ENCODE measurements at regions not wholly inside any gene's neighbourhood (a gene's known extent, or its start where the extent isn't known, plus 50 kb on each side); places are given as distances from the start of the nearest gene placed in this dataset.

DNA sequence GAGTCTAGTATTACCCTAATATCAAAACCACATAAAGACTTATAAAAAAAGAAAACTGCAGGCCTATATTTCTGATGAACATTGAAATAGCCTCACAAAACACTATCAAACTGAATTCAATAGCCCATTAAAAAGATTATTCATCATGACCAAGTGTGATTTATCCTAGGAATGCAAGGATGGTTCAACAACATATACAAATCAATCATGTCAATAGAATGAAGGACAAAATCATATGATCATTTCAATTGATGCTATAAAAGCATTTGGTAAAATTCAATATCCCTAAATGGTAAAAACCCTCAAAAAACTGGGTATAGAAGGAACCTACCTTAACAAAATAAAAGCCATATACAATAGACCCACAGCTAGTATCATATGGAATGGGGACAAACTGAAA, 797.9 kb upstream of the INTU start:
- Histone ChIP-seq H3K27ac (ENCODE audit: insufficient read depth, low read depth, low read length) (no peak overlapping the region), H3K4me2 (ENCODE audit: insufficient read depth, low read length) (no peak overlapping the region), H3K4me1 (ENCODE audit: control insufficient read depth, extremely low read depth, insufficient read depth, low read length) (no peaks in the 10 kb centered on the region), H3K9me1 (replicated peaks; ENCODE audit: control insufficient read depth, extremely low read depth, insufficient read depth, low read length) (no peaks in the 10 kb centered on the region), H3K79me2 (ENCODE audit: control insufficient read depth, insufficient read depth, low read length) (no peaks in the 10 kb centered on the region), H4K20me1 (replicated peaks; ENCODE audit: control insufficient read depth, extremely low read depth, insufficient read depth, low read length) (no peaks in the 10 kb centered on the region), H3K4me3 (replicated peaks in 1 of 3; ENCODE audit: insufficient read depth in 1 of 3, low read depth in 1 of 3, low read length in 3 of 3) (no peak overlapping the region), H3K36me3 (ENCODE audit: control insufficient read depth in 2 of 2, extremely low read depth in 1 of 2, insufficient read depth in 2 of 2, low read length in 2 of 2) (no peaks in the 10 kb centered on the region), H3K27me3 (ENCODE audit: control insufficient read depth in 2 of 2, insufficient read depth in 2 of 2, low read length in 2 of 2) (no peaks in the 10 kb centered on the region), H2AFZ (ENCODE audit: low read depth, low read length) (no peak overlapping the region), H3K9ac (replicated peaks; ENCODE audit: extremely low read depth, insufficient read depth, low read length) (no peak overlapping the region), H3K9me3 (replicated peaks; ENCODE audit: control insufficient read depth, insufficient read depth, low read length) (no peaks in the 10 kb centered on the region)
- TF ChIP-seq MYC (IDR thresholded peaks at IDR 0.05; ENCODE audit: low read depth, low read length) (no peak), POLR2A (IDR thresholded peaks at IDR 0.05; ENCODE audit: low read depth, low read length) (no peak), POLR2AphosphoS5 (IDR thresholded peaks at IDR 0.05; ENCODE audit: insufficient read depth, low read depth, low read length) (no peak), GATA2 (IDR thresholded peaks at IDR 0.05; ENCODE audit: insufficient read depth, insufficient read length, low read depth, low read length) (no peak), EZH2 (IDR thresholded peaks at IDR 0.05; ENCODE audit: borderline replicate concordance, low read depth, low read length, severe bottlenecking) (no peak), FOS (IDR thresholded peaks at IDR 0.05; ENCODE audit: borderline replicate concordance, insufficient read depth, low read length) (no peak), JUN (IDR thresholded peaks at IDR 0.05; ENCODE audit: borderline replicate concordance, insufficient read depth, insufficient read length, low read depth) (no peak)
- TF ChIP-seq, protein P1, sequence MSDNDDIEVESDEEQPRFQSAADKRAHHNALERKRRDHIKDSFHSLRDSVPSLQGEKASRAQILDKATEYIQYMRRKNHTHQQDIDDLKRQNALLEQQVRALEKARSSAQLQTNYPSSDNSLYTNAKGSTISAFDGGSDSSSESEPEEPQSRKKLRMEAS (IDR thresholded peaks at IDR 0.05; ENCODE audit: insufficient read depth, insufficient read length), result no peak
- TF ChIP-seq, protein P2, sequence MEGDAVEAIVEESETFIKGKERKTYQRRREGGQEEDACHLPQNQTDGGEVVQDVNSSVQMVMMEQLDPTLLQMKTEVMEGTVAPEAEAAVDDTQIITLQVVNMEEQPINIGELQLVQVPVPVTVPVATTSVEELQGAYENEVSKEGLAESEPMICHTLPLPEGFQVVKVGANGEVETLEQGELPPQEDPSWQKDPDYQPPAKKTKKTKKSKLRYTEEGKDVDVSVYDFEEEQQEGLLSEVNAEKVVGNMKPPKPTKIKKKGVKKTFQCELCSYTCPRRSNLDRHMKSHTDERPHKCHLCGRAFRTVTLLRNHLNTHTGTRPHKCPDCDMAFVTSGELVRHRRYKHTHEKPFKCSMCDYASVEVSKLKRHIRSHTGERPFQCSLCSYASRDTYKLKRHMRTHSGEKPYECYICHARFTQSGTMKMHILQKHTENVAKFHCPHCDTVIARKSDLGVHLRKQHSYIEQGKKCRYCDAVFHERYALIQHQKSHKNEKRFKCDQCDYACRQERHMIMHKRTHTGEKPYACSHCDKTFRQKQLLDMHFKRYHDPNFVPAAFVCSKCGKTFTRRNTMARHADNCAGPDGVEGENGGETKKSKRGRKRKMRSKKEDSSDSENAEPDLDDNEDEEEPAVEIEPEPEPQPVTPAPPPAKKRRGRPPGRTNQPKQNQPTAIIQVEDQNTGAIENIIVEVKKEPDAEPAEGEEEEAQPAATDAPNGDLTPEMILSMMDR (IDR thresholded peaks at IDR 0.05; ENCODE audit: extremely low read depth in 1 of 2, insufficient read depth in 1 of 2, low read depth in 1 of 2, low read length in 2 of 2), result no peak
- intact Hi-C loops (cut with micrococcal nuclease), result no loop called here
- no TSS peak for BruUV-seq (replicated peaks)
- dilution Hi-C loops (cut with MboI; ENCODE audit: extremely low pct_ligation_motif_present, low sequenced_read_pairs), result no loop called here
- no peak for DNase-seq (ENCODE audit: low read depth, low spot score)
- FAIRE-seq, result no peak
- POLR2A ChIA-PET, result no interaction called here
- CTCF ChIA-PET, result no interaction called here
